ENCODE measurements at regions not wholly inside any gene's neighbourhood (a gene's known extent, or its start where the extent isn't known, plus 50 kb on each side); places are given as distances from the start of the nearest gene placed in this dataset.
A peak's percentile ranks its signal among the peaks of the same experiment; 100 is the strongest.

GRCh38 chr4:104826171-104826570 lies 320.5 kb upstream of the TET2 start:
- Histone ChIP-seq H3K4me2 (ENCODE audit: low read length) (no peak overlapping the region), H3K27ac (ENCODE audit: low read length) (no peak overlapping the region), H3K4me3 (ENCODE audit: low read length) (no peak overlapping the region), H3K27me3 (ENCODE audit: low read length) (no peaks in the 10 kb centered on the region), H3K9ac (ENCODE audit: low read length) (no peak overlapping the region), H4K20me1 (ENCODE audit: low read length) (no peaks in the 10 kb centered on the region), H3F3A (ENCODE audit: low read length, unreplicated experiment) (no peaks in the 10 kb centered on the region), H3K36me3 (ENCODE audit: low read depth, low read length) (no peaks in the 10 kb centered on the region), H3K79me2 (ENCODE audit: low read length) (no peaks in the 10 kb centered on the region), H3K4me1 (ENCODE audit: insufficient read depth, low read length) (no peaks in the 10 kb centered on the region), H3K9me3 (ENCODE audit: low read length) (no peaks in the 10 kb centered on the region), H3K9me2 (replicated peaks; ENCODE audit: low read length) (no peaks in the 10 kb centered on the region), H2AFZ (ENCODE audit: low read length) (no peak overlapping the region)
- CTCF ChIA-PET: no interaction called here
- ATAC-seq (no peak), DNase-seq (peak; percentile 44)
- POLR2A ChIA-PET (ENCODE audit: unreplicated experiment): no interaction called here
- intact Hi-C loops (cut with micrococcal nuclease): no loop called here
- no TSS peak for BruUV-seq (replicated peaks)
- no peak for TF ChIP-seq CTCF (conservative IDR thresholded peaks at IDR 0.05; ENCODE audit: low read depth, low read length)
- TF ChIP-seq EZH2phosphoT487 (IDR thresholded peaks at IDR 0.05; ENCODE audit: borderline replicate concordance, low read length): no peak
- no peak for TF ChIP-seq EZH2 (IDR thresholded peaks at IDR 0.05; ENCODE audit: low read length, unreplicated experiment)

DNA sequence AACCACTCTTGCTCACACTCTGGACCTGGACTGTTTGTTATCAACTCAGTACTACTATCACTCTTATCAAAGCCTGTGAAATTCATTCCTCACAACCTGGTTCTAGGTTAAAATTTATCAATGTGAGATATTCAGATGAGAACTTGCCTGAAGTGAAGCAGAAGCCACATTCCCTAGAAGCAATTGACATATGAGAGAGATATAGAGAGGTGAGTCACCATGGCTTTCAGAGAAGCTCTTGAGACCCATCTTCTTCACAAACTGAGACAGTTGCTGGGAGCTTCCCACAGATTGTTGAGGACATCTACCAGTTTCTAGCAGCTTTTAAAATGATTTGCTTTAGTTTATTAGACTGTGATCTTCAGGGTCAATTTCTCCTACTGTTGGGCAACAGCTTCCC lies 316.9 kb upstream of the TET2 start:
- no peaks in the 10 kb centered on the region for H4K20me1 ChIP-seq (ENCODE audit: low read length)
- intact Hi-C loops (cut with micrococcal nuclease): no loop called here
- DNase-seq (no peak), ATAC-seq (no peak)
- H3K27ac ChIP-seq (ENCODE audit: low read length): no peak overlapping the region
- no peak overlapping the region for H3K4me2 ChIP-seq (ENCODE audit: low read length)
- H3K27me3 ChIP-seq (ENCODE audit: low read length): no peaks in the 10 kb centered on the region
- no peaks in the 10 kb centered on the region for H3K79me2 ChIP-seq (ENCODE audit: low read length)
- H3F3A ChIP-seq (ENCODE audit: low read length, unreplicated experiment): no peaks in the 10 kb centered on the region
- TF ChIP-seq CTCF (conservative IDR thresholded peaks at IDR 0.05; ENCODE audit: low read depth, low read length) (no peak), EZH2phosphoT487 (IDR thresholded peaks at IDR 0.05; ENCODE audit: borderline replicate concordance, low read length) (no peak), EZH2 (IDR thresholded peaks at IDR 0.05; ENCODE audit: low read length, unreplicated experiment) (no peak)
- ChIA-PET POLR2A (ENCODE audit: unreplicated experiment) (no interaction called here), CTCF (no interaction called here)
- no TSS peak for BruUV-seq (replicated peaks)
- no peak overlapping the region for H2AFZ ChIP-seq (ENCODE audit: low read length)
- no peaks in the 10 kb centered on the region for H3K9me3 ChIP-seq (ENCODE audit: low read length)
- no peaks in the 10 kb centered on the region for H3K36me3 ChIP-seq (ENCODE audit: low read depth, low read length)
- no peak overlapping the region for H3K9ac ChIP-seq (ENCODE audit: low read length)
- H3K9me2 ChIP-seq (replicated peaks; ENCODE audit: low read length): no peaks in the 10 kb centered on the region
- no peak overlapping the region for H3K4me3 ChIP-seq (ENCODE audit: low read length)
- no peaks in the 10 kb centered on the region for H3K4me1 ChIP-seq (ENCODE audit: insufficient read depth, low read length)

- H3K9ac ChIP-seq (ENCODE audit: low read length): no peak overlapping the region
- H3K27me3 ChIP-seq (ENCODE audit: low read length): no peaks in the 10 kb centered on the region
- H3K9me3 ChIP-seq (ENCODE audit: low read length): no peaks in the 10 kb centered on the region
- POLR2A ChIA-PET (ENCODE audit: unreplicated experiment): no interaction called here
- H2AFZ ChIP-seq (ENCODE audit: low read length): no peak overlapping the region
- no peak overlapping the region for H3K4me2 ChIP-seq (ENCODE audit: low read length)
- BruUV-seq (replicated peaks): no TSS peak
- TF ChIP-seq EZH2phosphoT487 (IDR thresholded peaks at IDR 0.05; ENCODE audit: borderline replicate concordance, low read length) (no peak), EZH2 (IDR thresholded peaks at IDR 0.05; ENCODE audit: low read length, unreplicated experiment) (no peak), CTCF (conservative IDR thresholded peaks at IDR 0.05; ENCODE audit: low read depth, low read length) (no peak)
- no peaks in the 10 kb centered on the region for H3K4me1 ChIP-seq (ENCODE audit: insufficient read depth, low read length)
- ATAC-seq (no peak), DNase-seq (no peak)
- no peaks in the 10 kb centered on the region for H3F3A ChIP-seq (ENCODE audit: low read length, unreplicated experiment)
- H3K9me2 ChIP-seq (replicated peaks; ENCODE audit: low read length): no peaks in the 10 kb centered on the region
- H4K20me1 ChIP-seq (ENCODE audit: low read length): no peaks in the 10 kb centered on the region
- H3K79me2 ChIP-seq (ENCODE audit: low read length): no peaks in the 10 kb centered on the region
- CTCF ChIA-PET: no interaction called here
- H3K4me3 ChIP-seq (ENCODE audit: low read length): no peak overlapping the region
- H3K36me3 ChIP-seq (ENCODE audit: low read depth, low read length): no peaks in the 10 kb centered on the region
- intact Hi-C loops (cut with micrococcal nuclease): no loop called here
- H3K27ac ChIP-seq (ENCODE audit: low read length): no peak overlapping the region
Observed at GRCh38 chr4:104848597-104849225, 298.0 kb upstream of the TET2 start.

Data from PC-3 (cell line).